SK-N-DZ (cell line): ENCODE measurements at regions not wholly inside any gene's neighbourhood (a gene's known extent, or its start where the extent isn't known, plus 50 kb on each side); places are given as distances from the start of the nearest gene placed in this dataset.
"Not testable (repeated sequence)": the region's sequence is repeated elsewhere in the genome, so short reads cannot be mapped to it uniquely, and the experiment has no call there.

ENCODE experiments used
- DNase-seq: peaks from one replicate; pipeline ENCODE4 v3.0.0-alpha.2; 2015; ENCODE audit warnings: low spot score

DNA sequence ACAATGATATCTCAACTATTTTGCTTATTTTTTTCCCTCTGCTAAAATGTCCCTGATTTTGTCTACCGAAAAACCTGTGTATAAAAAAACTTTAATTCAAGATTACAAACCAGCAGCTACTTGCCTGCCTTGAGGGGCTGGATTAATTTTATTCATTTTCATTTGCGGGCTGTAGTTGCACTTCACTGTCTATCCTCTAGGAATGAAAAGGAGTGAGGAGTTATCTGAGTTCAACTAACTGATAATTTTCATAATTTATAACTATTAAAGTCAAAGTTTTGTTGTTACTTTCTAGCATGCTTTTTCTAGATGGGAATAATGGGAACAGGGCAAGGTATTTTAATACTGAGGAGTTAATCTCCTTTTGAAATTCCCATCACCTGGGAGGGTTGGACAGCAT, 50.3 kb upstream of the AGTPBP1 start:
- not testable (repeated sequence) for DNase-seq

GRCh38 chr9:85802978-85803695, 61.4 kb upstream of the AGTPBP1 start:
- DNase-seq: not testable (repeated sequence)

DNA sequence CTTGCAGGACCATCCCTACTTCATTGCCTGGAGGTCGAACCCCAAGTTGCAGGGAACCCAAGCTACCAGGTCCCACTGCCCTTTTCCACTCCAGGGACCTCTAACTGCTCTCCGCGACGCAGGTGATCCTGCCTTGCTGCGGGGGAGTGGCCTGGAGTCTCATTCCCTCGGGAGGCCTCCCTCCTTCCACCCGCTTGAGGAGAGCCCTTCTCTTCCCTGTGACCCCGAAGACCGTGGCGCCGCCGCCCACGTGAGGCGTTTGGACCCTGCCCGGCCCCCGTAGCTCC, 63.0 kb upstream of the AGTPBP1 start:
- DNase-seq: not testable (repeated sequence)

DNA sequence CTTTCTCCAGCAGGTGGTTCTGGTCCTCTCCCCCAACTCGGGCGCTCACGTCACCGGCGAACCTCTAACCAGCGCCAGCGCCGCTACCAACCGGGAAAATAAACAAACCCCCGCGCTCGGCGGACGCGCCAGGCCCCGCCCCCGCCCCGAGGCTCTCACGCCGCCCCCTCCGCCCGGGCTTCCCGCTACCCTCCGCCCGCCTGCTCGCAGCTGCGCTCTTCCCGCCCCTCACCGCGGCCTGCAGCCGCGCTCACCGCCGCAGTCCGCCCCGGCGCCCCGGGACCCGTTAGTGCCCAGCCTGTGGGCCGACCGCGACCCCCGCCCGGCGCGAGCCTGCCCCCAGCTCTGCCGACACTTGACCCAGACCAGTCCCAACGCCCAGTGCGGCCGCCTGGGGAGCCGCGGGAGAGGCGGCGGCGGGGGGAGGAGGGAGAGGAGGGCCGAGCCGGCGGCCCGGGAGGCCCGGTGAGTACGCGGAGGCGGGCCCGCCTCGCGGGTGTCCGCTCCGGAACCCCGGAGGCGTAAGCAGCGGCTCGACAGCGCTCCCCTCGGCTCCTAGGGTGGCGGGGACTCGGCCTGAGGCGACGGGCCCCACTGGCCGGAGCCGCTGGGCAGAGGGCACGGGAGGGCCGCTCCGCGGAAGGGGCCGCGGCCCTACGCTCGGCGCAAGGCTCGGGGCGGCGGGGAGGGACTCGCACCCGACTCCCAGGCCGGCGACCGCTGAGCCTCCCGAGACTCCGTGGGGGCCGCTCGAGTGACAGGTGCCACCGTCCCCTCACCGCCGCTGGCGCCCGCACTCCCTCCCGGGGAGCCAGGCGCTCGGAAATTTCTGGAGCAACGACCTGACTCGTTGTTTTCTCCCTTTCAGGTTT, 63.6 kb upstream of the AGTPBP1 start:
- peak; percentile 70 for DNase-seq

DNA sequence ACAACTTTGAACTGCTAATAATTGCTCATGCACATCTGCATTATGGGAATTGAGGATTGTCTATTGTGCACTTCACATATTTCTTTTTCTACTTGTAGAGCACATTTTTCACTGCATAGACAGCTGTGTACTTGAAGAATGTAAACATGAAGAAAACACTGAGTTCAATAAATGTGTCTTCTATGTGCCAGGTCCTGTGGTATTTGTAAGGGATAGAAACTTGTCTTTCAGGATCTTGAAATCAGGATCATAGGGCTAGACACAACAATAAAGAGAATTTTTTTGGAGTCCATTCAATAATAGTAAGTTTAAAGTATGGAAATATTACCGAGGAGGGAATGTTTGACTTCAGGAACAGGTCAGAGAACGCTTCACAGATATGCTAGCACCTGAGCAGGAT, 66.6 kb upstream of the AGTPBP1 start:
- not testable (repeated sequence) for DNase-seq

- DNase-seq: not testable (repeated sequence)
Observed at GRCh38 chr9:85813388-85813787, 71.6 kb upstream of the AGTPBP1 start.

GRCh38 chr9:85814800-85815199, 73.0 kb upstream of the AGTPBP1 start:
- not testable (repeated sequence) for DNase-seq

- DNase-seq: not testable (repeated sequence)
Observed at GRCh38 chr9:85818971-85819370, 77.2 kb upstream of the AGTPBP1 start.

DNA sequence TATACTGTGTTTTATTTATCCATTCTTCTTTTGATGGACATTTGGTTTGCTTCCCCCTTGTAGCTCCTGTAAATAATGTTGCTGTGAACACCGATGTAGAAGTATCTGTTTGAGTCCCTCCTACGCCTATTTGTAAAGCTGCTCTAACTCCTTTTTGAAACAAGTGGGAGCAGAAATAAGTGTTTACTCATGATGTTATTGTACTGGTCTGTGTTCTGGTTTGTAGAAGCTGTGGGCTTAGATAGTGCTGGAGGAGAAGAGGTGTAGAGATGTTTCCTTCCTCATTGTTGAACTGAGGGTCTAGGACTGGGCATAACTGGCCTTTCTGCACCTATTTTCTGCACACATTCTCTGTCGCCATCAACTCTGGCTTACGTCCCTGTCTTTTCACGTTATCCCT, 78.8 kb upstream of the AGTPBP1 start:
- not testable (repeated sequence) for DNase-seq

GRCh38 chr9:85824949-85825348, 83.2 kb upstream of the AGTPBP1 start:
- not testable (repeated sequence) for DNase-seq

DNA sequence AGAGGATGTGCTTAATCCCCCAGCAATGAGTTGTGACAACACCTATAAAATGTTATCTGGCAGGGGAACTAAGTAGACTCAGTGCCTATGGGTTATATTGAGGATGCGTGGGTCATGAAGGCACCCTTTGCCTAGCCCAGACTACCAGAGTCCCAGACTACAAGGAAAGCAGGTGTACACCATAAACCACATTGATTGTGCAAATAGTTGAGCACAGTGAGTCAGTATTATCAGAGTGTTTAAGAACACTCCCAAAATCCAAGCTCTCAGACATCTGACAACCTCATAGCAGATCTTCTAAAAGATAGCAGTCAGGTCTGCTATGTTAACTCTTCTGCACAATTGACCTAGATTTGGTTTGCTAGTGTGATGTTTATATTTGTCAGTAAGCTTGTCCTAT, 92.8 kb upstream of the AGTPBP1 start:
- not testable (repeated sequence) for DNase-seq

DNA sequence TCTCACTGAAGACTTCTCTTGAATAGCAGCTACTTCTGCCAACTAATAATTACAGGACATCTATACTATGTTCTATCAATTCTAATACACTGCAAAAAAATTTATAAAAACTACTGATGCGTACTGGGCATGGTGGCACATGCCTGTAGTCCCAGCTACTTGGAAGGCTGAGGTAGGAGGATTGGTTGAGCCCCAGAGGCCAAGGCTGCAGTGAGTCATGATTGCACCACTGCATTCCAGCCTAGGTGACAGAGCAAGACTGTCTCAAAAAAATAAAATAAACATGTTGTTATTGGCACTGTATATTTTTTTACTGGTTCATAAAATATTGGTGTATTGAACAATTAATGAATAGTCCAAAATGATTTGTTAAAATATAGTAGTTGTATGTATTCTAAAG, 97.0 kb upstream of the NAA35 start:
- not testable (repeated sequence) for DNase-seq

- DNase-seq: not testable (repeated sequence)
Observed at GRCh38 chr9:85847782-85848181, 93.2 kb upstream of the NAA35 start.

DNA sequence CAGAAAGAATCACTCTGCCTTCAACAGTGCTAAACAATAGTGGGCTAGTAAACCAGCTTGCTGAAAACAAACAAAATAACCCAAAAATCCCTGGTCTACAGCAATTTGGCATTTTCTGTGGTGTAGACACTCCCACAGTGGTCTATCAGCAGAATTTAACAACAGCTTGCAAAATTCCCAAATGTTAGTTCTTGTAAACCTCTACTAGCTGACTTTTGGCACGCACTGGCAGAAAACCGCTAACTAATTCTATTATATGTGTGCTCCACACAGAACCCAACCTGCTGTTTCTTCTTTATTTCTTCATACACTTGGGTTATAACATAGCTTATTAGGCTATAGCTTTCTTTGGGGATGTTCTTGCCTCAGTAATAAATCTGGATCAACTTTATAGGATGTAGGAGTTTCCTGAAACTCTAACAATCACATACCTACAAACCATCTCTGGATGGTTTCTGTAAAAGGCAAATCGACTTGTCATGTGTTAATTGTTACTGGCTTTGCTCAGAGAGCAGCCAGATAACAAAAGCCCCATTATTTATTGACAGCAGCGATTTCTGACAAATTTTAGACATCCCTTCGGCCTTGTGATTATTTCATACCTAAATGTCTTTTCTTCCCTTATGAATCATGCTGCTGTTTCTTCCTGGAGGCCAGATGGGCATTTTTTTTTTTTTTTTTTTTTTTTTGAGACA, 82.7 kb upstream of the NAA35 start:
- no peak for DNase-seq

DNA sequence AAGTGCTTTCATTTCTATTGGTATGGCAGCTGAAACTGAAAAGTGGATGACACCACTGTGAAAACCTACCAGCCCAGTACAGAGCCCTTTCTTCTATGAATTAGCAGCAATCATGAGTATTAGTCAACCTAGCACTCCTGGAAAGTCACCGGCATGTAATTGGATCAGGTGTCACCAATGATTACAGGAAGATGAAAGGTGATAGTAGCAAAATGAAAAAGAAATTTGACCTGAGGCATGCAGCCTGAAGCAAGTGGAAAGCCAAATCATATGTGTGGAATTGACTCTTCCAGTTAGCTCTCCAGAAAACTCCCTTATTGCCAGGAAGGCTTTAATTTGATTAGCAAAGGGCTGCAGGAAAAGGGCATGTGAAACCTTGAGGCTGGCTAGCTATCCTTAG, 81.2 kb upstream of the NAA35 start:
- peak; percentile 30 for DNase-seq

- not testable (repeated sequence) for DNase-seq
Observed at GRCh38 chr9:85861882-85862281, 79.1 kb upstream of the NAA35 start.

DNA sequence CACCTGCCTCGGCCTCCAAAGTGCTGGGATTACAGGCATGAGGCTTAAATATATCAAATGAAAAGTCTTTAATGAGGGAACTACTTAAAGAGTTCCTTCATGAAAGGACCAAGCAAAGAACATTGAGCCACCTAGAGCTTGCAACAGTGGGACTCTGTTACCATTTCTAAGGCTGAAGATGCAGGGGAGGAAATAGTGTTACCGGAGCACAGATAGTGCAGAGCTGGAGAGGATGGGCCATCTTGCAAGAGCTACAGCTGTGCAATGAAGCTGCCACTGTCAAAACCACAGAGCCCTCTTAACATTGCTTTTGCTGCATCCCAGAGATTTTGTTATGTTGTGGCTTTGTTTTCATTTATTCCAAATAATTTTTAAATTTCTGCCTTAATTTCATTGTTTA, 77.1 kb upstream of the NAA35 start:
- DNase-seq: no peak

DNA sequence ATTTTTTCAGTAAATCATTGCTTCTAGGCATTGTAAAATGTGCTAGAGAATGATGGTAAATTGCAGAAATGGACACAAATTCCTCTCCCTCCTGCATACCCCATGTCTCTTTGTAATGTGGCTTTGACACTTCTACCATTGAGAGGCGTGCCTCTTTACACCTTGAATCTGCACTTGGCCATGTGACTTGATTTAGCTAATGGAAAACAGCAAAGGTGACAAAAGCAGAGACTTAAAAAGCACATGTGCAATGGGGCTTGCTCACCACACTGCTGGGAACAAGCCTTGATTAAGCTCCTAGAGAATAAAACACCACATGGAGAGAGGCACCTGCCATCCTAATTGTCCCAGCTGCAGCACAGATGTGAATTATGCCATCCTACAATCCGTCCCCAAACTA, 69.9 kb upstream of the NAA35 start:
- DNase-seq: no peak

GRCh38 chr9:85871683-85872082, 69.3 kb upstream of the NAA35 start:
- not testable (repeated sequence) for DNase-seq

DNA sequence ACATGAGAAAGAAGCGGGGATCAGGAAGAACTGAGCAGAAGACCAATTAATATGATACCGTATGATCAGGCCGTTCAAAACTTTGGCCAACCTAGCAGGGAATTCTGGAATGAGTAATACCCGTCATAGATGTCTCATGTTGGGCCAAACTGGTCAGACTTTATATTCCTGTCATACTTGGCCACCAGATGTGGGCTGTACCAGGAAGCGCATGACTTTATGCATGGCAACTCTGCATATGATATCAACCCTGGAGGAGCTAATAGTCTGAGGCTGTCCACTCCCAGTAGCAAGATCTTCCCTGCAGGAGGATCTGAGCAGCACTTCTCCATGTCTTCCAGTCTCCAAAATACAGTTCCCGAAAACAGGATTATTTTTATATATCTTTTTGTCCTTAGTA, 68.5 kb upstream of the NAA35 start:
- DNase-seq: no peak

DNA sequence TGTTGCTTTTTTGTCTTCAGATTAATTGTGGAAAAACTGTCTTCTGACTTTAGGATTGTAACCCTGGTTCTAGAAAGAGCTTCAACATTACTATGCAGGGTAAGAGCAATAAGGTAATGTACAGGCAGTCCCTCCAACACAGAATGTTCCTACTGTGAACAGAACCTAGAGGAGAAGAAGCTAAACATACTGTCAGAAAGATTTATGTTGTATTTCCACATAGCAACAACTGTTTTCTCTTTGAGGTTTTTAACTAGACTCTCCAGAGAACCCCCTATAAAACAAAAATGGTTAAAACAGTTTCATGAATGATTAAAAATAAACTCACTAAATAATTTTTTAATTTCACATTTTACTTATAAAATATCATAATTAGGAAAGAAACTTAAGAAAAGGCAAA, 64.3 kb upstream of the NAA35 start:
- DNase-seq: no peak

DNA sequence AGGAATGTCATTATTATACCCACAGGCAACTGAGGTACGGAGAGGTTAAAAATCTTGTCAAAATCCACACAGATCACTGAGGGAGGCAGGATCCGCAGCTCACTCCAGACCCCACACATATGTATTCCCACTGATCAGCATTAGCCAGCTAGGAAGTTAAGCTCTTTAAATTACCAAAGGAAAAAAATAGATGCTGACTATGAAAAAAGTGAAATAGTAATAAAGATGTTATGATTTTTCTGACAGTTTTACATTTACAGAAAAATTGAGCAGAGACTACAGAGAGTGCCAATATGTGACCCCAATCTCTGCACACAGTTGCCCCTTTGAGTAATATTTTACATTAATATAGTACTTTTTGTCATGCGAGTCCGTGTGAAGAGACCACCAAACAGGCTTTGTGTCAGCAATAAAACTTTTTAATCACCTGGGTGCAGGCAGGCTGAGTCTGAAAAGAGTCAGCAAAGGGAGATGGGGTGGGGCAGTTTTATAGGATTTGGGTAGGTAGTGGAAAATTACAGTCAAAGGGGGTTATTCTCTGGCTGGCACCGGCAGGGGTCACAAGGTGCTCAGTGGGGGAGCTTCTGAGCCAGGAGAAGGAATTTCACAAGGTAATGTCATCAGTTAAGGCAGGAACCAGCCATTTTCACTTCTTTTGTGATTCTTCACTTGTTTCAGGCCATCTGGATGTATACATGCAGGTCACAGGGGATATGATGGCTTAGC, 61.9 kb upstream of the NAA35 start:
- not testable (repeated sequence) for DNase-seq
